SH-SY5Y (cell line): ENCODE measurements at regions not wholly inside any gene's neighbourhood (a gene's known extent, or its start where the extent isn't known, plus 50 kb on each side); places are given as distances from the start of the nearest gene placed in this dataset.

Experiments
- GATA2 ChIP-seq: IDR thresholded peaks from 2 replicates; pipeline ENCODE4 v1.6.1; 2011; ENCODE audit warnings: mild to moderate bottlenecking, low read depth, low read length
- GATA3 ChIP-seq: IDR thresholded peaks from 2 replicates; pipeline ENCODE4 v1.6.1; 2011; ENCODE audit warnings: low read depth, mild to moderate bottlenecking, low read length, moderate library complexity

DNA sequence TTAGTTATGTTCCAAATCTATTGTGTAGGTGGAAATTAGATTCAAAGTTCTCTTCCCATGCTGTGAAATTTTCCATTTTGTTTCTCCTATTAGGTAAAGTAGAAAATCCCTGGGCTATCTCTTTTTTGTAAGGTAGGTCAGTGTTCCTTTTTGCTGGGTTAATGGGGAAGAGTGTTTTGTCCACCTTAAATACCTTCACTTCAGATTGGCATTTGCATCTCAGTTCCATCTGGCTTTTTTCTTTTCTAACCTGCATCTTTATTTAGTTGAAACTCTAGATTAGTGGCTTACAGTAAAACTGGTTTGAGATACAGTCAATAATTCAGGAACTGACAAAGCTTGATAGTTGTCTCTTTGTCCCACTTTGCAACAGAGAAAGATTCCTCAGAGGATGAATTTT lies 1115.8 kb downstream of the PDHA2 start:
- no peak for TF ChIP-seq GATA3
- no peak for TF ChIP-seq GATA2
